ENCODE measurements at regions not wholly inside any gene's neighbourhood (a gene's known extent, or its start where the extent isn't known, plus 50 kb on each side); places are given as distances from the start of the nearest gene placed in this dataset.
"Not testable (repeated sequence)": the region's sequence is repeated elsewhere in the genome, so short reads cannot be mapped to it uniquely, and the experiment has no call there.

- H3K9me3 ChIP-seq (ENCODE audit: low read length), result no peaks in the 10 kb centered on the region
- no peak for DNase-seq
- H3K9me2 ChIP-seq (replicated peaks; ENCODE audit: insufficient read depth, low read length), result no peaks in the 10 kb centered on the region
- H3K4me3 ChIP-seq (ENCODE audit: low read length), result no peak overlapping the region
- no peaks in the 10 kb centered on the region for H4K20me1 ChIP-seq (ENCODE audit: insufficient read depth, low read depth, low read length)
- no peaks in the 10 kb centered on the region for H3K36me3 ChIP-seq (ENCODE audit: insufficient read depth, low read length)
- no peak overlapping the region for H3K9ac ChIP-seq (ENCODE audit: low read length)
- no peak overlapping the region for H3K27ac ChIP-seq (ENCODE audit: low read length)
- no peaks in the 10 kb centered on the region for H3K27me3 ChIP-seq (ENCODE audit: low read length)
- no peak overlapping the region for H3K4me2 ChIP-seq (ENCODE audit: low read depth, low read length, poor library complexity, severe bottlenecking)
- no peaks in the 10 kb centered on the region; the same call in 1 of the 2 replicates for H3K4me1 ChIP-seq (ENCODE audit: low read length)
- H2AFZ ChIP-seq (ENCODE audit: low read length), result no peak overlapping the region
- H3K79me2 ChIP-seq (ENCODE audit: low read length), result no peaks in the 10 kb centered on the region
Observed at GRCh38 chr2:128601298-128602037, 282.8 kb upstream of the HS6ST1 start.

- Histone ChIP-seq H3K27ac (ENCODE audit: low read length) (no peak overlapping the region), H3K9ac (ENCODE audit: low read length) (no peak overlapping the region), H2AFZ (ENCODE audit: low read length) (no peak overlapping the region), H3K9me2 (replicated peaks; ENCODE audit: insufficient read depth, low read length) (no peaks in the 10 kb centered on the region), H3K4me2 (ENCODE audit: low read depth, low read length, poor library complexity, severe bottlenecking) (no peak overlapping the region), H3K4me1 (ENCODE audit: low read length) (no peaks in the 10 kb centered on the region; the same call in 1 of the 2 replicates), H3K9me3 (ENCODE audit: low read length) (no peaks in the 10 kb centered on the region), H4K20me1 (ENCODE audit: insufficient read depth, low read depth, low read length) (no peaks in the 10 kb centered on the region), H3K36me3 (ENCODE audit: insufficient read depth, low read length) (no peaks in the 10 kb centered on the region), H3K27me3 (ENCODE audit: low read length) (no peaks in the 10 kb centered on the region), H3K79me2 (ENCODE audit: low read length) (no peaks in the 10 kb centered on the region), H3K4me3 (ENCODE audit: low read length) (no peak overlapping the region)
- no peak for DNase-seq
Observed at GRCh38 chr2:128602038-128602698, 283.5 kb upstream of the HS6ST1 start.

GRCh38 chr2:128602699-128603101 lies 284.0 kb upstream of the HS6ST1 start:
- no peak overlapping the region for H3K4me3 ChIP-seq (ENCODE audit: low read length)
- no peak for DNase-seq
- H3K27me3 ChIP-seq (ENCODE audit: low read length), result no peaks in the 10 kb centered on the region
- no peaks in the 10 kb centered on the region for H3K9me2 ChIP-seq (replicated peaks; ENCODE audit: insufficient read depth, low read length)
- no peaks in the 10 kb centered on the region; the same call in 1 of the 2 replicates for H3K4me1 ChIP-seq (ENCODE audit: low read length)
- H3K9ac ChIP-seq (ENCODE audit: low read length), result no peak overlapping the region
- H3K9me3 ChIP-seq (ENCODE audit: low read length), result no peaks in the 10 kb centered on the region
- no peaks in the 10 kb centered on the region for H3K36me3 ChIP-seq (ENCODE audit: insufficient read depth, low read length)
- H3K79me2 ChIP-seq (ENCODE audit: low read length), result no peaks in the 10 kb centered on the region
- no peak overlapping the region for H3K27ac ChIP-seq (ENCODE audit: low read length)
- no peak overlapping the region for H3K4me2 ChIP-seq (ENCODE audit: low read depth, low read length, poor library complexity, severe bottlenecking)
- no peaks in the 10 kb centered on the region for H4K20me1 ChIP-seq (ENCODE audit: insufficient read depth, low read depth, low read length)
- H2AFZ ChIP-seq (ENCODE audit: low read length), result no peak overlapping the region

GRCh38 chr2:128603411-128603924 lies 284.8 kb upstream of the HS6ST1 start:
- H3K36me3 ChIP-seq (ENCODE audit: insufficient read depth, low read length), result no peaks in the 10 kb centered on the region
- H3K9me2 ChIP-seq (replicated peaks; ENCODE audit: insufficient read depth, low read length), result no peaks in the 10 kb centered on the region
- H3K9me3 ChIP-seq (ENCODE audit: low read length), result no peaks in the 10 kb centered on the region
- no peak overlapping the region for H3K4me2 ChIP-seq (ENCODE audit: low read depth, low read length, poor library complexity, severe bottlenecking)
- no peak for DNase-seq
- no peak overlapping the region for H3K27ac ChIP-seq (ENCODE audit: low read length)
- no peak overlapping the region for H3K9ac ChIP-seq (ENCODE audit: low read length)
- H4K20me1 ChIP-seq (ENCODE audit: insufficient read depth, low read depth, low read length), result no peaks in the 10 kb centered on the region
- no peaks in the 10 kb centered on the region; the same call in 1 of the 2 replicates for H3K4me1 ChIP-seq (ENCODE audit: low read length)
- H3K27me3 ChIP-seq (ENCODE audit: low read length), result no peaks in the 10 kb centered on the region
- no peaks in the 10 kb centered on the region for H3K79me2 ChIP-seq (ENCODE audit: low read length)
- no peak overlapping the region for H3K4me3 ChIP-seq (ENCODE audit: low read length)
- no peak overlapping the region for H2AFZ ChIP-seq (ENCODE audit: low read length)

GRCh38 chr2:128604045-128604444 lies 285.4 kb upstream of the HS6ST1 start:
- Histone ChIP-seq H3K36me3 (ENCODE audit: insufficient read depth, low read length) (no peaks in the 10 kb centered on the region), H4K20me1 (ENCODE audit: insufficient read depth, low read depth, low read length) (no peaks in the 10 kb centered on the region), H3K4me2 (ENCODE audit: low read depth, low read length, poor library complexity, severe bottlenecking) (no peak overlapping the region), H3K4me3 (ENCODE audit: low read length) (no peak overlapping the region), H3K27me3 (ENCODE audit: low read length) (no peaks in the 10 kb centered on the region), H3K9me2 (replicated peaks; ENCODE audit: insufficient read depth, low read length) (no peaks in the 10 kb centered on the region), H3K79me2 (ENCODE audit: low read length) (no peaks in the 10 kb centered on the region), H3K27ac (ENCODE audit: low read length) (no peak overlapping the region), H3K9me3 (ENCODE audit: low read length) (no peaks in the 10 kb centered on the region), H3K4me1 (ENCODE audit: low read length) (no peaks in the 10 kb centered on the region; the same call in 1 of the 2 replicates), H2AFZ (ENCODE audit: low read length) (no peak overlapping the region), H3K9ac (ENCODE audit: low read length) (no peak overlapping the region)
- DNase-seq, result no peak

GRCh38 chr2:128604581-128604980 lies 285.9 kb upstream of the HS6ST1 start:
- not testable (repeated sequence) for H3K79me2 ChIP-seq (ENCODE audit: low read length); H3K4me3 ChIP-seq (ENCODE audit: low read length); H3K36me3 ChIP-seq (ENCODE audit: insufficient read depth, low read length); H3K27me3 ChIP-seq (ENCODE audit: low read length); H3K4me1 ChIP-seq (ENCODE audit: low read length); H3K9ac ChIP-seq (ENCODE audit: low read length); H3K4me2 ChIP-seq (ENCODE audit: low read depth, low read length, poor library complexity, severe bottlenecking); DNase-seq; H2AFZ ChIP-seq (ENCODE audit: low read length); H3K27ac ChIP-seq (ENCODE audit: low read length); H4K20me1 ChIP-seq (ENCODE audit: insufficient read depth, low read depth, low read length); H3K9me2 ChIP-seq (replicated peaks; ENCODE audit: insufficient read depth, low read length); H3K9me3 ChIP-seq (ENCODE audit: low read length)

- H3K4me2 ChIP-seq (ENCODE audit: low read depth, low read length, poor library complexity, severe bottlenecking), result no peak overlapping the region
- no peaks in the 10 kb centered on the region; the same call in 1 of the 2 replicates for H3K4me1 ChIP-seq (ENCODE audit: low read length)
- no peak overlapping the region for H3K4me3 ChIP-seq (ENCODE audit: low read length)
- H3K27me3 ChIP-seq (ENCODE audit: low read length), result no peaks in the 10 kb centered on the region
- H3K9me3 ChIP-seq (ENCODE audit: low read length), result no peaks in the 10 kb centered on the region
- DNase-seq, result no peak
- H2AFZ ChIP-seq (ENCODE audit: low read length), result no peak overlapping the region
- no peaks in the 10 kb centered on the region for H3K79me2 ChIP-seq (ENCODE audit: low read length)
- H3K36me3 ChIP-seq (ENCODE audit: insufficient read depth, low read length), result no peaks in the 10 kb centered on the region
- H3K9ac ChIP-seq (ENCODE audit: low read length), result no peak overlapping the region
- no peaks in the 10 kb centered on the region for H3K9me2 ChIP-seq (replicated peaks; ENCODE audit: insufficient read depth, low read length)
- no peak overlapping the region for H3K27ac ChIP-seq (ENCODE audit: low read length)
- H4K20me1 ChIP-seq (ENCODE audit: insufficient read depth, low read depth, low read length), result no peaks in the 10 kb centered on the region
Observed at GRCh38 chr2:128605421-128605820, 286.8 kb upstream of the HS6ST1 start.

GRCh38 chr2:128605931-128606330 lies 287.3 kb upstream of the HS6ST1 start:
- no peaks in the 10 kb centered on the region for H3K4me1 ChIP-seq (ENCODE audit: low read length)
- no peak overlapping the region for H3K9ac ChIP-seq (ENCODE audit: low read length)
- no peaks in the 10 kb centered on the region for H4K20me1 ChIP-seq (ENCODE audit: insufficient read depth, low read depth, low read length)
- no peak overlapping the region for H3K4me2 ChIP-seq (ENCODE audit: low read depth, low read length, poor library complexity, severe bottlenecking)
- H3K36me3 ChIP-seq (ENCODE audit: insufficient read depth, low read length), result no peaks in the 10 kb centered on the region
- H3K9me3 ChIP-seq (ENCODE audit: low read length), result no peaks in the 10 kb centered on the region
- no peak for DNase-seq
- H3K27me3 ChIP-seq (ENCODE audit: low read length), result no peaks in the 10 kb centered on the region
- no peak overlapping the region for H2AFZ ChIP-seq (ENCODE audit: low read length)
- H3K79me2 ChIP-seq (ENCODE audit: low read length), result no peaks in the 10 kb centered on the region
- H3K4me3 ChIP-seq (ENCODE audit: low read length), result no peak overlapping the region
- H3K27ac ChIP-seq (ENCODE audit: low read length), result no peak overlapping the region
- H3K9me2 ChIP-seq (replicated peaks; ENCODE audit: insufficient read depth, low read length), result no peaks in the 10 kb centered on the region
